GM12864 (cell line): ENCODE measurements at regions not wholly inside any gene's neighbourhood (a gene's known extent, or its start where the extent isn't known, plus 50 kb on each side); places are given as distances from the start of the nearest gene placed in this dataset.
"Not testable (repeated sequence)": the region's sequence is repeated elsewhere in the genome, so short reads cannot be mapped to it uniquely, and the experiment has no call there.

Experiments
- DNase-seq: peaks from one replicate; pipeline ENCODE4 v3.0.0-alpha.2; 2011; ENCODE audit warnings: low read depth
- H3K4me3 ChIP-seq: 2 replicates; pipeline ENCODE4 v1.5.1; 2011; ENCODE audit warnings: mild to moderate bottlenecking, low read depth, low read length, control low read depth
- TF ChIP-seq, protein P1 (sequence below): IDR thresholded peaks from 2 replicates; pipeline ENCODE4 v1.5.1; 2011; ENCODE audit warnings: low read depth, mild to moderate bottlenecking, moderate library complexity, low read length, control low read depth, inconsistent platforms; ENCODE audit errors: missing control alignments

DNA sequence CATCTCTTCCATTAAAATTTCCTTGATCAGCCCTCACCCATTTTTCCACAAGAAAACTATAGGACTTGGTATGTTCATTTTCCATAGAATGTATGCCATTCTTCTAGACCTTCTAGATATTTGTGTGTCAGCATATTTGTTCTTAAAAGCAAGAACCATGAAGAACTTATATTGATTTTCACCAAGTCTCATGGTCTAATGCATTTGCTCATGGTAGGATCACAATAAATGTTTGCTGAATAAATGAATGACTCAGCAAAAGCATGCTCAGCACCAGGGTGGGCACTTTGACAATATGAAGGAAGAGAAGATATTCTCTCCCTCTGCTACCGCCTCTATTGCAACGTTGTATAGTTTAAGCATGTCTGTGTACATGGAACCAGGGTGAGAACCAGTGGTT is 805.5 kb upstream of the SLC35B3 start:
- no peak for DNase-seq
- TF ChIP-seq, protein P1, sequence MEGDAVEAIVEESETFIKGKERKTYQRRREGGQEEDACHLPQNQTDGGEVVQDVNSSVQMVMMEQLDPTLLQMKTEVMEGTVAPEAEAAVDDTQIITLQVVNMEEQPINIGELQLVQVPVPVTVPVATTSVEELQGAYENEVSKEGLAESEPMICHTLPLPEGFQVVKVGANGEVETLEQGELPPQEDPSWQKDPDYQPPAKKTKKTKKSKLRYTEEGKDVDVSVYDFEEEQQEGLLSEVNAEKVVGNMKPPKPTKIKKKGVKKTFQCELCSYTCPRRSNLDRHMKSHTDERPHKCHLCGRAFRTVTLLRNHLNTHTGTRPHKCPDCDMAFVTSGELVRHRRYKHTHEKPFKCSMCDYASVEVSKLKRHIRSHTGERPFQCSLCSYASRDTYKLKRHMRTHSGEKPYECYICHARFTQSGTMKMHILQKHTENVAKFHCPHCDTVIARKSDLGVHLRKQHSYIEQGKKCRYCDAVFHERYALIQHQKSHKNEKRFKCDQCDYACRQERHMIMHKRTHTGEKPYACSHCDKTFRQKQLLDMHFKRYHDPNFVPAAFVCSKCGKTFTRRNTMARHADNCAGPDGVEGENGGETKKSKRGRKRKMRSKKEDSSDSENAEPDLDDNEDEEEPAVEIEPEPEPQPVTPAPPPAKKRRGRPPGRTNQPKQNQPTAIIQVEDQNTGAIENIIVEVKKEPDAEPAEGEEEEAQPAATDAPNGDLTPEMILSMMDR = no peak
- H3K4me3 ChIP-seq = no peak overlapping the region

DNA sequence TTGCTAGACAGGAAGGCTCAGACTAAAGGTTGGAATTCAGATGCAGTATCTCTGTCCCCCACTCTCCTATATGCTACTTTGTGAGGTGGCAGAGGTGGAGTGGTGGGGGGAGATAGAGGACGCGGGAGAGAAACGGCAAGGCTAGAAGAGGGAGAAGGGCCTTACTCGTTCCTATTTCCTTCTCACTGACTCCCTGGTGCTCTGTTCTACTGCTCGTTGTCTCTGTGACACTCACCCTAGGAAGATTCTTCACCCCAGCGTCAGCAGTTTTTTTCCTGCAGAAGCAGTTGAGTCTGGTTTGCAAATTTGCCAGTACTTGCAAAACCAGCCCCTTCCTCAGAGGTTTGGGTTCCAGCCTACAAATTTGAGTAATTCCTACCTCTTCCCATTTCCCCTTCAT is 801.1 kb upstream of the SLC35B3 start:
- DNase-seq = no peak
- H3K4me3 ChIP-seq = no peak overlapping the region
- TF ChIP-seq, protein P1 = no peak

GRCh38 chr6:9233686-9234085 is 798.3 kb upstream of the SLC35B3 start:
- H3K4me3 ChIP-seq = no peak overlapping the region
- DNase-seq = no peak
- TF ChIP-seq, protein P1 = no peak

DNA sequence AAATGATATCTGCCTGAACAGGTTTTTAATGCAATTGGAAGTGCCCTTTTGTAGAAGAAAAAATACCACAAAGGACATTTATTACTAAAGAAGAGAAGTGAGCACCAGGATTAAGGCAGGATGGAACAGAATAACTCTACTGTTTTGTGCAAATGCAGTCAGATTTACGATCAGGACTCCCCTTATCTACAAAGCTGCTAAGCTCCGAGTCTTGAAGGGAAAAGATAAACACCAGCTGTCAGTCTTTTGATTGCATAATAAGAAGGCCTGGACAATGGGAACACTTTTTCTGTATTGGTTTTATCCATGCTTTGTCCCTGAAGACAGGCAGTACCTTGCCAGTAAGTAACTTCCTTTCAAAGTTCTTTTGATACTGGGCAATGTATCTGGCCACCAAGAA is 797.9 kb upstream of the SLC35B3 start:
- TF ChIP-seq, protein P1 = no peak
- no peak for DNase-seq
- H3K4me3 ChIP-seq = no peak overlapping the region

GRCh38 chr6:9225441-9225871 is 790.1 kb upstream of the SLC35B3 start:
- no peak for DNase-seq
- TF ChIP-seq, protein P1 = no peak
- H3K4me3 ChIP-seq = no peak overlapping the region

- DNase-seq = no peak
- no peak overlapping the region for H3K4me3 ChIP-seq
- TF ChIP-seq, protein P1 = no peak
Measured at GRCh38 chr6:9224539-9224938, 789.2 kb upstream of the SLC35B3 start.

GRCh38 chr6:9213717-9214116 is 778.4 kb upstream of the SLC35B3 start:
- not testable (repeated sequence) for DNase-seq

GRCh38 chr6:9208966-9209365 is 773.6 kb upstream of the SLC35B3 start:
- no peak for DNase-seq
- TF ChIP-seq, protein P1 = no peak
- no peak overlapping the region for H3K4me3 ChIP-seq

More at GRCh38 chr6:9213717-9214116, 778.4 kb upstream of the SLC35B3 start:
- not testable (repeated sequence) for H3K4me3 ChIP-seq
